Ishikawa (cell line): ENCODE measurements at regions not wholly inside any gene's neighbourhood (a gene's known extent, or its start where the extent isn't known, plus 50 kb on each side); places are given as distances from the start of the nearest gene placed in this dataset.

Source experiments
- CEBPB ChIP-seq: IDR thresholded peaks from 2 replicates; pipeline ENCODE4 v1.6.1; 2012
- CREB1 ChIP-seq: IDR thresholded peaks from 2 replicates; pipeline ENCODE4 v1.6.1; 2012; ENCODE audit warnings: low read depth
- EP300 ChIP-seq: IDR thresholded peaks from 2 replicates; pipeline ENCODE4 v1.6.1; 2012; ENCODE audit warnings: borderline replicate concordance
- FOXM1 ChIP-seq: IDR thresholded peaks from 2 replicates; pipeline ENCODE4 v1.6.1; 2012; ENCODE audit warnings: low read depth, borderline replicate concordance
- MAX ChIP-seq: IDR thresholded peaks from 2 replicates; pipeline ENCODE4 v1.6.1; 2012
- RAD21 ChIP-seq: IDR thresholded peaks from 2 replicates; pipeline ENCODE4 v1.6.1; 2012; ENCODE audit warnings: low read depth
- REST ChIP-seq: IDR thresholded peaks from 2 replicates; pipeline ENCODE4 v1.6.1; 2012; ENCODE audit warnings: low read depth, mild to moderate bottlenecking
- TAF1 ChIP-seq: IDR thresholded peaks from 2 replicates; pipeline ENCODE4 v1.6.1; 2012; ENCODE audit warnings: low read depth, mild to moderate bottlenecking
- TCF12 ChIP-seq: IDR thresholded peaks from 2 replicates; pipeline ENCODE4 v1.6.1; 2012; ENCODE audit warnings: low read depth
- TEAD4 ChIP-seq: IDR thresholded peaks from 2 replicates; pipeline ENCODE4 v1.6.1; 2012
- USF1 ChIP-seq: IDR thresholded peaks from 2 replicates; pipeline ENCODE4 v1.6.1; 2012
- YY1 ChIP-seq: IDR thresholded peaks from 2 replicates; pipeline ENCODE4 v1.6.1; 2012; ENCODE audit warnings: low read depth

- no peak for TF ChIP-seq MAX
- TF ChIP-seq RAD21: no peak
- no peak for TF ChIP-seq REST
- TF ChIP-seq CREB1: no peak
- no peak for TF ChIP-seq EP300
- no peak for TF ChIP-seq YY1
- no peak for TF ChIP-seq TCF12
- no peak for TF ChIP-seq FOXM1
- no peak for TF ChIP-seq TAF1
- TF ChIP-seq CEBPB: no peak
- no peak for TF ChIP-seq USF1
- TF ChIP-seq TEAD4: no peak
Observed at GRCh38 chr2:186934420-186934819, 85.5 kb upstream of the ZSWIM2 start.
